Central memory CD8-positive, alpha-beta T cell (primary cell): ENCODE measurements at regions not wholly inside any gene's neighbourhood (a gene's known extent, or its start where the extent isn't known, plus 50 kb on each side); places are given as distances from the start of the nearest gene placed in this dataset.

Experiments used
- ATAC-seq: fragments of 150-1000 bp; cut with Tn5 transposase; replicated peaks from 2 replicates; pipeline ENCODE4 v1.10.0; 2022; ENCODE audit warnings: mild to moderate bottlenecking, moderate FRiP score, moderate number of reproducible peaks; ENCODE audit not compliant: poor library complexity, severe bottlenecking; ENCODE audit errors: extremely low read depth
- DNase-seq, 2 donors: peaks; one replicate each; pipeline ENCODE4 v3.0.0; 2021; ENCODE audit warnings: low spot score in 2 of 2
- H3K27ac Mint-ChIP-seq: one replicate; pipeline ENCODE4 v1.8.0; 2022; ENCODE audit warnings: low read depth, mild to moderate bottlenecking, moderate library complexity, mixed read lengths
- H3K27me3 Mint-ChIP-seq: one replicate; pipeline ENCODE4 v1.8.0; 2022; ENCODE audit warnings: mixed read lengths
- H3K36me3 Mint-ChIP-seq: one replicate; pipeline ENCODE4 v1.8.0; 2022; ENCODE audit warnings: mild to moderate bottlenecking, moderate library complexity, mixed read lengths; ENCODE audit not compliant: insufficient read depth
- H3K4me1 Mint-ChIP-seq: one replicate; pipeline ENCODE4 v1.8.0; 2022; ENCODE audit warnings: mixed read lengths
- H3K4me3 Mint-ChIP-seq: one replicate; pipeline ENCODE4 v1.8.0; 2022; ENCODE audit warnings: mild to moderate bottlenecking, moderate library complexity, mixed read lengths
- H3K9me3 Mint-ChIP-seq: one replicate; pipeline ENCODE4 v1.8.0; 2022; ENCODE audit warnings: mixed read lengths

DNA sequence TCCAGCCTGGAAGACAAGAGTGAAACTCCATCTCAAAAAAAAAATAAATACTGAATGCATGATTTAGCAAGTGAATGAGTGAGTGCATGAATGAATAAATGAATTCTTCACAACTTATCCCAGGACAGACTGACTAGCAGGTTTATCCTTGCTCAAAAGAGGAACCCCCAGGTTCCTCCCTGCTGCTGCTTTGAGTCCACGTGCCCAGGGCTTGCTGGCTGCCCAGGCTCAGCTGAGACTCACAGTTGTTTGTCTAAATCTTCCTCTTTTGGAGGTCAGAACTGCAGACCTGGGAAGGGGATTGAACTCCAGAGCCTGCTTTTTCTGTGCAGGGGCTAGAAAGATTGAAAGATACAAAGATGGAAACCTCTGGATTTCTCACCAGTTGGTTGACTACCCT is 117.4 kb upstream of the TMEM45B start:
- DNase-seq (no peak), ATAC-seq (no peak)
- Mint-ChIP-seq H3K4me1 (peaks cover 6% of the 10 kb centered on the region), H3K36me3 (no peaks in the 10 kb centered on the region), H3K27ac (no peak overlapping the region), H3K4me3 (no peak overlapping the region), H3K9me3 (no peaks in the 10 kb centered on the region), H3K27me3 (peaks cover 57% of the 10 kb centered on the region)

DNA sequence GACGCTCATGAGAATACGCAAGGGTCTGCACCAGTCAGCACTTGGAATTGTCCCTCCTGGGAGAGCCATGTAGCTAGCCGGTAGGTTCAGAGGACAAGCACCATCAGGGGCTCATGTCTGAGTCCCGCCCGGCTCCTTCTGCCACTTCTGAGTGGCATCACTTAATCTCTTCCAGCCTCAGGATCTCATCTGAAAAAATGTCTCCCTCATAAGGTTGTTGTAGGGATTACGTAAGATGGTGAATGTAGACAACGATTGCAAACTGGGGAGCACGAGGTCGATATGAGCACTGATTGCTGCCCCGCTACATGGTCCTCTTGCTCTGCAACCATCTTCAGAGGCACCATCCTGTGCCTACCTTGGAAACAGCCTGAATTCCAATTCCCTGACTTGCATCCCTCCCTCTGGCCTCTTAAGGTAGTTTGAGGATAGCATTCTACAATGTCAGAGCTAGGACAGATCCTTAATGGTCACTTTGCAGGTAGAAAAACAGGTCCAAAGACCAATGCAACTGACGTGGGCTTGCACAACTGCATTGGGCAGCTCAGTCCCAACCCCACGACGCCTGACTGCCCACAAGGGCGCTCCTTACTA is 115.8 kb upstream of the TMEM45B start:
- DNase-seq: no peak

DNA sequence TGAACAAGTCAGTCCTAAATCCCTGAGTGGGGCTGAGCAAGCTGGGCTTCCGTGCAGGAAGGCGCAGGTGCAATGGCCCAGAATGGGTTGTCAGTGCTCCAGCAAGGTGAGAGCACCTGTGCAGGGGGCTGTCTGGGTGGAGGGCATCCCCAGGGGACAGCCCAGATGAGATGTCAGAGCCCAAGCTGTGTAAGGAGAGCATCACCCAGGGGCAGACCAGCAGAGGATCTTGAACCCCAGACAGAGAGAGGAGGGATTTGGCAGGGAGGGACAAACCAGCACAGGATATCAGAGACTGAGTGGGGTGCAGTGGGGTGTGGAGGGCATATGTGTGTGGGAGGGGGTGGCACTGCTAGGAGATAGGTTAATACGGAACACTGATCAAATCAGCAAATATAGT is 114.9 kb upstream of the TMEM45B start:
- H3K4me1 Mint-ChIP-seq: peaks cover 3% of the 10 kb centered on the region
- peaks cover 67% of the 10 kb centered on the region for H3K27me3 Mint-ChIP-seq
- H3K4me3 Mint-ChIP-seq: no peak overlapping the region
- no peak for ATAC-seq
- no peak overlapping the region for H3K27ac Mint-ChIP-seq
- H3K9me3 Mint-ChIP-seq: no peaks in the 10 kb centered on the region
- no peak for DNase-seq
- H3K36me3 Mint-ChIP-seq: no peaks in the 10 kb centered on the region

More for the DNA sequence above, 115.8 kb upstream of the TMEM45B start:
- Mint-ChIP-seq H3K36me3 (no peaks in the 10 kb centered on the region), H3K4me1 (peaks cover 6% of the 10 kb centered on the region), H3K27ac (no peak overlapping the region), H3K4me3 (no peak overlapping the region), H3K27me3 (peaks cover 67% of the 10 kb centered on the region), H3K9me3 (no peaks in the 10 kb centered on the region)
- ATAC-seq: no peak

DNA sequence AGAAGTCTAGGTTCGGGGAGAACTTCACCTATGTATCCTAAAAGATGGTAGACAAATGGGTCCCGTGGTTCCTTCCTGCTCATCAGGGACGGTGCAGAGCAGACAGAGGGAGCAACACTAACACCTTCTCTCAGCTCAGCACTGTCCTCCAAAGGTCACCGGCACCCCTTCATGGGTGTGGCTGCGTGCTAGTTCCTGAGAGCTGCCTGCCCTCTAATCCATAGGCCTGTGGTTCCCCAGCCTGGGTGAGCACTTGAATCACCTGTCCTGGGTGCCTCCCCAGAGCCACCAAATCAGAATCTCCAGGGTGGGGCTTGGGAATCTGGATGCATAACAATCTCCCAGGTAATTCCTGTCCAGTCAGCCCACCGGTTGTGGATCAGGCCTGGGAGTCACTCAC is 113.9 kb upstream of the TMEM45B start:
- Mint-ChIP-seq H3K27me3 (peaks cover 72% of the 10 kb centered on the region), H3K9me3 (no peaks in the 10 kb centered on the region), H3K36me3 (no peaks in the 10 kb centered on the region), H3K4me3 (no peak overlapping the region), H3K27ac (no peak overlapping the region), H3K4me1 (no peaks in the 10 kb centered on the region)
- no peak for DNase-seq
- ATAC-seq: no peak

DNA sequence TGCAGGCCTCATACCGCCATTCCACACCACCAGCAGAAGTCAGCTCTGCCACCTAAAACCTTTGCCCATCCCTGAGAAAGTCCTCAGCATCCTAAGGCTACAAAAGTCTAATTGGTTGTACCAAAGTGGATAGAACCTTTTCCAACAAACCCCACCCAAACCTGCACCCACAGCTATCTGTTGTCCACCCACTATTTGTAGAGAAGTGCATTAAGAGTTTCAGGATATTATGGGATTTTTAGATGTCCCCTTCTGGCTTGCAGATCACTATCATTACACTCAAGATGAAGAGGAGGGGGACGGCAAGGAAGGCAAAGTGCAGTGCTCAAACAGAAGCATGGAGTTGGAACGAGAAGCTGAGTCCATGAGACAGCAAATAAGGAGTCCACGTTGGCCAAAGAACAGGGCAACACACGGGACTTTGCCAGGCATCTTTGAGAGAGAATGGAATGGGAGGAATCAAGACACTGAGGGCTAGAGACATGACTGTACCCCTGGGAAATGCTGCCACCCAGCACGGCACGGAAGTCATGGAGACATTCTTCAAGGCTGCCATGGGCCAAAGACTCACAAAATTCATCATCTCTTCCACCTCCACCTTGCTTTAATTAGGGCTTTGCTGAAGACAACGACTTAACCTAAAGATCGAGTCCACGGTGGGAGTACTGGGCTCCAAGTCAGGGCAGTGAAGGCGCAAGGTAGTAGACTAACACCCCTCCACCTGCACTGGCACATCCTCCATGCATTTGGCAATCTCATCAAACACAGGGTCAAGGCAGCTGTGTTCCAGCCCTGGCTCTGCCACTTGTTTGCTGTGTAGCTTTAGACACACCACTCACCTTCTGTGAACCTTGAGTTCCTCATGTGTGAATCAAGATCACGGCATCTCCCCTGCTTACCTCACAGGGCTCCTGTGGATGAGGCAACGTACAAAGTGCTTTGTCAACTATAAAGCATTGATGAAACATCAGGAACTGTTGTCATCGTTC is 112.9 kb upstream of the TMEM45B start:
- ATAC-seq (no peak), DNase-seq (no peak)
- H3K4me3 Mint-ChIP-seq: no peak overlapping the region
- no peaks in the 10 kb centered on the region for H3K4me1 Mint-ChIP-seq
- H3K27me3 Mint-ChIP-seq: peaks cover 63% of the 10 kb centered on the region
- no peaks in the 10 kb centered on the region for H3K9me3 Mint-ChIP-seq
- H3K27ac Mint-ChIP-seq: no peak overlapping the region
- no peaks in the 10 kb centered on the region for H3K36me3 Mint-ChIP-seq

DNA sequence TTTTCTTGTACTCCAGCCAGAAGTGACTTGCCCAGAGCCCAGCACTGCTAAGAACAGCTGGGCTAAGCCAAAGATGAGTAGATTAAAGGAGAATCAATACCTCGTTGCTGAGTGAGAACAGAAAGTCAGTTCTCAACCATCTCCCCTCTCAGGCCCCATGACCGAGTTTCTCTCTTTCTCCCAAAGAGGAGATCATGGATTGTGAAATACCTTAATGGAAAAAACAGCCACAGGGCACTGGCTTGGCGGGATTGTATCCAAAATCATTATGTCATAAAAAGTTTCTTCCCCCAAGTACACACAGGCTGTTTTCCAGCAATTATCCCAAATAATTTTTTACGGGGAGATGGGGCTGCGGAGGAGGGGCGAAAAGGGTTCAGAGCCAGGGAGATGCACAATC is 111.8 kb upstream of the TMEM45B start:
- DNase-seq: no peak
- no peaks in the 10 kb centered on the region for H3K36me3 Mint-ChIP-seq
- no peak overlapping the region for H3K4me3 Mint-ChIP-seq
- no peak for ATAC-seq
- H3K9me3 Mint-ChIP-seq: no peaks in the 10 kb centered on the region
- H3K27me3 Mint-ChIP-seq: peaks cover 56% of the 10 kb centered on the region
- H3K4me1 Mint-ChIP-seq: no peaks in the 10 kb centered on the region
- H3K27ac Mint-ChIP-seq: no peak overlapping the region

DNA sequence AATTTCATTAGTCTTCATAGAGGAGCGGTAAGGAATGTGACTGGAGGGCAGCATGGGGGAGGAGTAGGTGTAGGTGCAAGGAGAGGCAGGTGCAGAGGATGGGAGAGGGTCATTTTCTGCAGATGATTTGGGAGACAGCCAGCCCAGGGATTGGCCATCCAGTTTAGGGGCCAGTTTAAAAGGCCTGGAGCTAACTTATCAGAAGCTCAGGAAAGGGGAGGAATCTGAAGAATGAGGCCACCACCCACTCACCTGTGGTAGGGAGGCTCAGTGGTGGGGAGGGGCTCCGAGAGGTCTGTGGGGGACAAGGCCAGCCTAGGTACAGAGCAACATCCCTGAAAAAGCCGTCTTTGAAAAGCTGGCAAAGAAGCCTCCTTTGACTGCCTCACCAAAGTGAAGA is 110.8 kb upstream of the TMEM45B start:
- Mint-ChIP-seq H3K27ac (no peak overlapping the region), H3K27me3 (peaks cover 46% of the 10 kb centered on the region), H3K4me1 (no peaks in the 10 kb centered on the region), H3K4me3 (no peak overlapping the region), H3K36me3 (no peaks in the 10 kb centered on the region), H3K9me3 (no peaks in the 10 kb centered on the region)
- no peak for ATAC-seq
- DNase-seq: no peak

DNA sequence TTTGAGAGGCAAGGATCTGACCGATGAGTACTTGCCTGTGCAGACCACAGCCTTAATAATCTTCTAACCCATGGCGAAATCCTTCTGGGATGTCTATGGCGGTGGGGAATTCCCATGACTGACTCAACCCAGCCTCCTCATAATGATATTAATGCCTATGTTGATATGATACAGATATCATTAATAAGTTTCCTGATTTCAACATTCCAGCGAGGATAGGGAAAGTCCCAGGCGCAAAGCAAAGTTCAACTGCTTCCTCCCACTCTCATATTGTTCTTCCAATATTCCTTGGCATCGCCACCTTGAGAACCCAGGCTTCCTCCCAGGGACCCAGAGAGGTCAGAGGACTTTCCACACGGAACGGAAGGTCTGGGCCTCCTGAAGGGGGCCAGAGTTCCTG is 110.3 kb upstream of the TMEM45B start:
- Mint-ChIP-seq H3K9me3 (no peaks in the 10 kb centered on the region), H3K27ac (no peak overlapping the region), H3K4me1 (no peaks in the 10 kb centered on the region), H3K4me3 (no peak overlapping the region), H3K27me3 (peaks cover 41% of the 10 kb centered on the region), H3K36me3 (no peaks in the 10 kb centered on the region)
- DNase-seq: no peak
- no peak for ATAC-seq

DNA sequence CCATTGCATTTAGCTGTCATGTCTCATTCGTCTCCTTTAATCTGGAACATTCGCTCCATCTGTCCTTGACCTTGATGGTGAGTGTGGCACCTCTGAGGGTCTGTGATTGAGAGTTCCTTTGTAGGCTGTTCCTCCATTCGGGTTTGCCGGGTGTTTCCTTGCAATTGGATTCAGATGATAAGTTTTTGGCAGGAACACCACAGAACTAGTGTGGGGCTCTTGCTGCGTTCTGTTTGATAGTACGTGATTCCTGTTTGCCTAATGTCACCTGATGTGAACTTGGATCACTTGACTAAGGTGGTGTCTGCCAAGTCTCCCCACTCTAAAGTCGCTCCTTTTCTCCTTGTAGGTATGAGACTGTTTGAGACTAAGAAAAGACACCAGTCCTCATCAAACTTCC is 109.7 kb upstream of the TMEM45B start:
- no peaks in the 10 kb centered on the region for H3K36me3 Mint-ChIP-seq
- H3K4me3 Mint-ChIP-seq: no peak overlapping the region
- H3K4me1 Mint-ChIP-seq: no peaks in the 10 kb centered on the region

DNA sequence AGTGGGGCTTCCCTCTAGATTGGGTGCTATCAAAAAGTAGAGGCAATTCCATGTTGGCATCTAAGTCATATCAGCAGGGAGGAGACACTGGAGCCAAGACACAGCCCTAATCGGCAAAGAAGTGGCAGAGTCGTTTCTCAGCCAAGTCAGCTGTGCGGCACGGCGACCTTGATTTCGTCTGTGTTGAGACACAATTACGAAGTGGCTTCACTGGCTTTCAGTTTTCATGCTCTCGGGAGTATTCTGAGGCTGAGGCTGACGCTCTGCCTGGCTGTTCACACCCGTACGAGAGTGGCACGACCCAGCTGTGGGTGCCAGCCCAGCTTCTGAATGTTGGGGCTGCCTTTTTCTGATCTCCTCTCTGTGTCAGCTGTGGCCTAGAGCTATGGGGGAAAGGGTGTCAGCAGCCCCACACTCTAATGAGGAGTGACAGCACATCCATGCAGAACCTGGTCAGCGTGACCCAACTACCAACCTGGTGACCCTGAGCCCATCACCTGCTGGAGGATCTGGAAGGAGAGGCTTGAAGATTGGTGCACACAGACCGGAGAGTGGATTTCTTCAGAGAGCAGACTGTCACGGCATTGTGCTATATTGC is 105.7 kb upstream of the TMEM45B start:
- Mint-ChIP-seq H3K27me3 (peaks cover 24% of the 10 kb centered on the region), H3K27ac (no peak overlapping the region), H3K9me3 (no peaks in the 10 kb centered on the region), H3K4me3 (no peak overlapping the region), H3K36me3 (no peaks in the 10 kb centered on the region), H3K4me1 (no peaks in the 10 kb centered on the region)
- ATAC-seq: no peak
- DNase-seq: no peak

More for the DNA sequence above, 109.7 kb upstream of the TMEM45B start:
- no peak for DNase-seq
- peaks cover 35% of the 10 kb centered on the region for H3K27me3 Mint-ChIP-seq
- no peaks in the 10 kb centered on the region for H3K9me3 Mint-ChIP-seq
- no peak for ATAC-seq
- H3K27ac Mint-ChIP-seq: no peak overlapping the region

DNA sequence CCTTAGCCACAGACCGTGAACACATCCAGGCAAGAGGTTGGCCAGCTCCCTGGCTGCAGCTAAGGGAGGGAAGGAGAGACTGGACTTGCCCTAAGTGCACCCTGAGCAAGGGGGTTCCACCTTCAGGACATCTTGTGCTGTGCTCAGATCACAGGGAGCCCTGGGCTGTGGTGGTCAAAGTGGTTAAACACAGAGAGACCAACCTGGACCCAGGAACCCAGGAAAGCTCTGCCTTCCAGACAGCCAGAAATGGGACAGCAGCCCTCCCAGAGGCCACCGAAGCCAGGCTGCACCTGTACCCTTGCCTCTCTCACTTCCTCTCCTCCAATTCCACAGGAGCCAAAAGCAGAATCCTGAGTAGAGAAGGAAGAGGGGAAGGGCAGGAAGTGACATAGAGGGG is 105.2 kb upstream of the TMEM45B start:
- ATAC-seq: no peak
- no peaks in the 10 kb centered on the region for H3K36me3 Mint-ChIP-seq
- H3K4me1 Mint-ChIP-seq: no peaks in the 10 kb centered on the region
- peaks cover 24% of the 10 kb centered on the region for H3K27me3 Mint-ChIP-seq
- no peaks in the 10 kb centered on the region for H3K9me3 Mint-ChIP-seq
- H3K4me3 Mint-ChIP-seq: no peak overlapping the region
- DNase-seq: no peak
- H3K27ac Mint-ChIP-seq: no peak overlapping the region

DNA sequence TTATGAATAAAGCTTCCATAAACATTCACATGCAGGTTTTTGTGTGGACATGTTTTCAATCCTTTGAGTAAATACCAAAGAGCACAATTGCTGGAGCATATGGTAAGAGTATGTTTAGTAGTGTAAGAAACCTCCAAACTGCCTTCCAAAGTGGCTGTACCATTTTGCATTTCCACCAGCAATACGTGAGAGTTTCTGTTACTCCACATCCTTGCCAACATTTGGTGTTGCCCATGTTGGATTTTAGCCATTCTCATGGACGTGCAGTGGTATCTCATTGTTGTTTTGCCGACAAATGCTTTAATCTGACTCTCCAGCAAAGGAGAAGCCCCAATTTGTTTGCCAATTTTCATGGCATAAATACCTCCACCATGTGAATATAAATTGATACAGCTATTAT is 103.9 kb upstream of the TMEM45B start:
- Mint-ChIP-seq H3K27me3 (peaks cover 17% of the 10 kb centered on the region), H3K27ac (no peak overlapping the region), H3K36me3 (no peaks in the 10 kb centered on the region), H3K4me1 (no peaks in the 10 kb centered on the region), H3K9me3 (no peaks in the 10 kb centered on the region), H3K4me3 (no peak overlapping the region)
- DNase-seq: no peak
- no peak for ATAC-seq
